Chondrocyte (in vitro differentiated cells): ENCODE measurements at regions not wholly inside any gene's neighbourhood (a gene's known extent, or its start where the extent isn't known, plus 50 kb on each side); places are given as distances from the start of the nearest gene placed in this dataset.

Source experiments
- DNase-seq: peaks from one replicate; pipeline ENCODE4 v3.0.0; 2021; ENCODE audit warnings: mixed read lengths, low spot score
- H3K27ac Mint-ChIP-seq: one replicate; pipeline ENCODE4 v1.8.0; 2021; ENCODE audit warnings: mild to moderate bottlenecking, moderate library complexity, mixed read lengths; ENCODE audit not compliant: unreplicated experiment
- H3K27me3 Mint-ChIP-seq: 2 replicates; pipeline ENCODE4 v1.8.0; 2021; ENCODE audit warnings: low read depth, mixed read lengths
- H3K36me3 Mint-ChIP-seq: 2 replicates; pipeline ENCODE4 v1.8.0; 2021; ENCODE audit warnings: low read depth, mixed read lengths
- H3K4me1 Mint-ChIP-seq: 2 replicates; pipeline ENCODE4 v1.8.0; 2021; ENCODE audit warnings: low read depth, mild to moderate bottlenecking, mixed read lengths
- H3K4me3 Mint-ChIP-seq: one replicate; pipeline ENCODE4 v1.8.0; 2021; ENCODE audit warnings: mild to moderate bottlenecking, moderate library complexity, mixed read lengths; ENCODE audit not compliant: unreplicated experiment
- H3K9me3 Mint-ChIP-seq: 2 replicates; pipeline ENCODE4 v1.8.0; 2021; ENCODE audit warnings: low read depth, mixed read lengths
- TF ChIP-seq, protein P1 (sequence below): fragments of 200-600 bp; sonication (generic); IDR thresholded peaks from 2 replicates; pipeline ENCODE4 v1.5.0; 2021; ENCODE audit warnings: antibody characterized with exemption, mild to moderate bottlenecking, moderate library complexity

DNA sequence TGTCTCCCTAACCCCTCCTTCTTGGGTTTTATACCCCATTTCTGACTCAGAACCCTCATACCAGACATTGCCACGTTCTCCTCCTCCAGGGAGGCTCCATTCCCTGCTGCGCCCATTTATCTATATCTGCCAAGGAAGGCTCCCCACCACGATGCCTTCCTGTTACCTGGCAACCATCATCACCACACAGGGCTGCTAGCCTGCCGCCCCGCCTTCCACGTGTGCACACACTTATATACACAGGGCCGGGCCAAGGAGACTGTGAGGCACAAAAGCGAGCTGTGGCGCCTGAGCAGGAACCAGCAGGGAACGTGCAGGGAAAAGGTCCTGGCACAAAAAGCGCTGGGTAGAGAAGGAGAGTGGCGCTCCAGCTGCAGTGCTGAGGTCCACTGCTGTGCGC lies 261.8 kb downstream of the CBLN1 start:
- peaks cover 13% of the 10 kb centered on the region for H3K27me3 Mint-ChIP-seq
- TF ChIP-seq, protein P1, sequence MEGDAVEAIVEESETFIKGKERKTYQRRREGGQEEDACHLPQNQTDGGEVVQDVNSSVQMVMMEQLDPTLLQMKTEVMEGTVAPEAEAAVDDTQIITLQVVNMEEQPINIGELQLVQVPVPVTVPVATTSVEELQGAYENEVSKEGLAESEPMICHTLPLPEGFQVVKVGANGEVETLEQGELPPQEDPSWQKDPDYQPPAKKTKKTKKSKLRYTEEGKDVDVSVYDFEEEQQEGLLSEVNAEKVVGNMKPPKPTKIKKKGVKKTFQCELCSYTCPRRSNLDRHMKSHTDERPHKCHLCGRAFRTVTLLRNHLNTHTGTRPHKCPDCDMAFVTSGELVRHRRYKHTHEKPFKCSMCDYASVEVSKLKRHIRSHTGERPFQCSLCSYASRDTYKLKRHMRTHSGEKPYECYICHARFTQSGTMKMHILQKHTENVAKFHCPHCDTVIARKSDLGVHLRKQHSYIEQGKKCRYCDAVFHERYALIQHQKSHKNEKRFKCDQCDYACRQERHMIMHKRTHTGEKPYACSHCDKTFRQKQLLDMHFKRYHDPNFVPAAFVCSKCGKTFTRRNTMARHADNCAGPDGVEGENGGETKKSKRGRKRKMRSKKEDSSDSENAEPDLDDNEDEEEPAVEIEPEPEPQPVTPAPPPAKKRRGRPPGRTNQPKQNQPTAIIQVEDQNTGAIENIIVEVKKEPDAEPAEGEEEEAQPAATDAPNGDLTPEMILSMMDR = no peak
- H3K27ac Mint-ChIP-seq = no peak overlapping the region
- H3K9me3 Mint-ChIP-seq = no peaks in the 10 kb centered on the region
- no peak for DNase-seq
- H3K4me1 Mint-ChIP-seq = no peaks in the 10 kb centered on the region
- H3K36me3 Mint-ChIP-seq = no peaks in the 10 kb centered on the region
- no peak overlapping the region for H3K4me3 Mint-ChIP-seq

GRCh38 chr16:49019081-49019633 lies 262.5 kb downstream of the CBLN1 start:
- Mint-ChIP-seq H3K4me1 (no peaks in the 10 kb centered on the region), H3K27ac (no peak overlapping the region), H3K4me3 (no peak overlapping the region), H3K36me3 (no peaks in the 10 kb centered on the region), H3K9me3 (no peaks in the 10 kb centered on the region), H3K27me3 (peaks cover 15% of the 10 kb centered on the region)
- TF ChIP-seq, protein P1 = no peak
- DNase-seq = no peak

DNA sequence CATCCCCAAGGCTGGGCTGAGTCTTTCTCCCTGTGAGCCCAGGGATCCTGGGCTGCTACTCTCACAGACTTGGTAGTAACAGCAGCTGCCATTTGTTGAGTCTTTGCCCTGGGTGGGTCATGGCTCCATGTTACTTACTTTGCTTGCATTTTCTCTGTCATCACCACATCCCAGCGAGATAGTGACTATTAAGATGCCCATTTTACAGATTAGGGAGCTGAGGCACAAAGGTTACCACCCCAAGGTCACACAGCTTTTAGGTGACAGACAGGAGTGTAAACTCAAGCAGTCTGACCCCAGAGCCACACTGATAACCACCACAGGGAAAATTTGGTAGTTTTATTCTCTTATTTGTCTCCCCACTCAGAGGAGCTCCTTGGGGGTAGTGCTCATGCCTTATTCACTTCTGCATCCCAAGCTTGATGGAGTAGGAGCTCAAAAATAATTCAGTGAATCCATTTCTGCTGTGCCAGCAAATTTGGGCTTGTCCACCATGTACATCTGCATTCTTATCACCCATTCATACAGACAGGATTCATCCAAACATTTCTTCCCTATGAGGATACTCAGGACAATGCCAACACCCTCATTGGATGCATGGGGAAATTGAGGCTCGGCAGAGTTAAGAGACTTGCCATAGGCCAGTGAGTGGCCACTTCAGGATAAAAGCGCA lies 263.2 kb downstream of the CBLN1 start:
- no peak overlapping the region for H3K4me3 Mint-ChIP-seq
- H3K9me3 Mint-ChIP-seq = no peaks in the 10 kb centered on the region
- peaks cover 15% of the 10 kb centered on the region for H3K27me3 Mint-ChIP-seq
- no peak overlapping the region for H3K27ac Mint-ChIP-seq
- TF ChIP-seq, protein P1 = no peak
- H3K36me3 Mint-ChIP-seq = no peaks in the 10 kb centered on the region
- DNase-seq = no peak
- no peaks in the 10 kb centered on the region for H3K4me1 Mint-ChIP-seq

GRCh38 chr16:49017501-49017900 lies 264.1 kb downstream of the CBLN1 start:
- no peaks in the 10 kb centered on the region for H3K4me1 Mint-ChIP-seq
- TF ChIP-seq, protein P1 = no peak
- no peak for DNase-seq
- no peaks in the 10 kb centered on the region for H3K36me3 Mint-ChIP-seq
- no peak overlapping the region for H3K4me3 Mint-ChIP-seq
- H3K27me3 Mint-ChIP-seq = peaks cover 12% of the 10 kb centered on the region
- H3K9me3 Mint-ChIP-seq = peaks cover 1% of the 10 kb centered on the region
- H3K27ac Mint-ChIP-seq = no peak overlapping the region

DNA sequence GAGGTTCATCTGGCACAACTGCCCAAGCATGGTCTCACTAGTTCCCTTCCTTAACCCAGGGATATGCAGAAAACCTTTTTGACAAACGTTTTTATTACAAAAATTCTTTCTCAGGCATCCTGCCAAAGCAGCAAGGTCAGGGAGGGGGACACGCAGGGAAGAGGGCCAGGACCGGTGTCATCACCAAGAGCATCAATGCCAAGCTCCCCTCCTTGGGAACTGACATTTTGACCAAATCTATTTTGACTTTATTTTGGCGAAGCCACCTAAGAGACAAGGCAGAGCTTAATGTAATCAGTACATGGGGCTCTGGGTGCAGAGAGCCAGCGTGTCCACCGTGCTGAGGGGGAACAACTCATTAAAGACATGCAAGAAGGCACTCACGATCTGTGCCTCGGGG lies 265.2 kb downstream of the CBLN1 start:
- DNase-seq = no peak
- TF ChIP-seq, protein P1 = no peak
- Mint-ChIP-seq H3K9me3 (peaks cover 3% of the 10 kb centered on the region), H3K4me3 (no peak overlapping the region), H3K4me1 (no peaks in the 10 kb centered on the region), H3K27ac (no peak overlapping the region), H3K27me3 (peaks cover 8% of the 10 kb centered on the region), H3K36me3 (no peaks in the 10 kb centered on the region)
